ENCODE measurements at regions not wholly inside any gene's neighbourhood (a gene's known extent, or its start where the extent isn't known, plus 50 kb on each side); places are given as distances from the start of the nearest gene placed in this dataset.

GRCh38 chr4:147335183-147335582, 145.7 kb upstream of the EDNRA start:
- Histone ChIP-seq H3K36me3 (ENCODE audit: control insufficient read depth, insufficient read depth, low read length) (no peaks in the 10 kb centered on the region), H3K4me3 (replicated peaks; ENCODE audit: low read depth, low read length) (no peak overlapping the region), H3K27me3 (replicated peaks; ENCODE audit: control insufficient read depth, insufficient read depth, low read length) (no peaks in the 10 kb centered on the region)
- no peak for DNase-seq (ENCODE audit: extremely low read depth, insufficient read length)
- TF ChIP-seq CTCF (IDR thresholded peaks at IDR 0.05; ENCODE audit: insufficient read depth, low read length, poor library complexity, severe bottlenecking) = no peak

GRCh38 chr4:147336252-147336651, 144.6 kb upstream of the EDNRA start:
- Histone ChIP-seq H3K27me3 (replicated peaks; ENCODE audit: control insufficient read depth, insufficient read depth, low read length) (no peaks in the 10 kb centered on the region), H3K4me3 (replicated peaks; ENCODE audit: low read depth, low read length) (no peak overlapping the region), H3K36me3 (ENCODE audit: control insufficient read depth, insufficient read depth, low read length) (no peaks in the 10 kb centered on the region)
- no peak for DNase-seq (ENCODE audit: extremely low read depth, insufficient read length)
- TF ChIP-seq CTCF (IDR thresholded peaks at IDR 0.05; ENCODE audit: insufficient read depth, low read length, poor library complexity, severe bottlenecking) = no peak

- H3K4me3 ChIP-seq (replicated peaks; ENCODE audit: low read depth, low read length) = no peak overlapping the region
- TF ChIP-seq CTCF (IDR thresholded peaks at IDR 0.05; ENCODE audit: insufficient read depth, low read length, poor library complexity, severe bottlenecking) = no peak
- H3K27me3 ChIP-seq (replicated peaks; ENCODE audit: control insufficient read depth, insufficient read depth, low read length) = no peaks in the 10 kb centered on the region
- DNase-seq (ENCODE audit: extremely low read depth, insufficient read length) = no peak
- no peaks in the 10 kb centered on the region for H3K36me3 ChIP-seq (ENCODE audit: control insufficient read depth, insufficient read depth, low read length)
Measured at GRCh38 chr4:147339100-147339499, 141.8 kb upstream of the EDNRA start.

- no peak overlapping the region for H3K4me3 ChIP-seq (replicated peaks; ENCODE audit: low read depth, low read length)
- no peaks in the 10 kb centered on the region for H3K27me3 ChIP-seq (replicated peaks; ENCODE audit: control insufficient read depth, insufficient read depth, low read length)
- no peaks in the 10 kb centered on the region for H3K36me3 ChIP-seq (ENCODE audit: control insufficient read depth, insufficient read depth, low read length)
- no peak for TF ChIP-seq CTCF (IDR thresholded peaks at IDR 0.05; ENCODE audit: insufficient read depth, low read length, poor library complexity, severe bottlenecking)
- DNase-seq (ENCODE audit: extremely low read depth, insufficient read length) = no peak
Measured at GRCh38 chr4:147340111-147340510, 140.8 kb upstream of the EDNRA start.

GRCh38 chr4:147340591-147341120, 140.2 kb upstream of the EDNRA start:
- DNase-seq (ENCODE audit: extremely low read depth, insufficient read length) = no peak
- Histone ChIP-seq H3K4me3 (replicated peaks; ENCODE audit: low read depth, low read length) (no peak overlapping the region), H3K27me3 (replicated peaks; ENCODE audit: control insufficient read depth, insufficient read depth, low read length) (no peaks in the 10 kb centered on the region), H3K36me3 (ENCODE audit: control insufficient read depth, insufficient read depth, low read length) (no peaks in the 10 kb centered on the region)
- no peak for TF ChIP-seq CTCF (IDR thresholded peaks at IDR 0.05; ENCODE audit: insufficient read depth, low read length, poor library complexity, severe bottlenecking)

- TF ChIP-seq CTCF (IDR thresholded peaks at IDR 0.05; ENCODE audit: insufficient read depth, low read length, poor library complexity, severe bottlenecking) = no peak
- Histone ChIP-seq H3K36me3 (ENCODE audit: control insufficient read depth, insufficient read depth, low read length) (no peaks in the 10 kb centered on the region), H3K27me3 (replicated peaks; ENCODE audit: control insufficient read depth, insufficient read depth, low read length) (no peaks in the 10 kb centered on the region), H3K4me3 (replicated peaks; ENCODE audit: low read depth, low read length) (no peak overlapping the region)
- no peak for DNase-seq (ENCODE audit: extremely low read depth, insufficient read length)
Measured at GRCh38 chr4:147343692-147344091, 137.2 kb upstream of the EDNRA start.

Measured in GM06990 (cell line).